GM19239 (cell line): ENCODE measurements at regions not wholly inside any gene's neighbourhood (a gene's known extent, or its start where the extent isn't known, plus 50 kb on each side); places are given as distances from the start of the nearest gene placed in this dataset.

Experiments used
- DNase-seq: peaks from one replicate; pipeline ENCODE4 v3.0.0; 2011; ENCODE audit warnings: low spot score; ENCODE audit not compliant: insufficient read length
- FAIRE-seq: peaks from 2 replicates; lab custom pipeline; 2011; peaks lifted over from hg19 to GRCh38; lab: Jason Lieb, UNC

DNA sequence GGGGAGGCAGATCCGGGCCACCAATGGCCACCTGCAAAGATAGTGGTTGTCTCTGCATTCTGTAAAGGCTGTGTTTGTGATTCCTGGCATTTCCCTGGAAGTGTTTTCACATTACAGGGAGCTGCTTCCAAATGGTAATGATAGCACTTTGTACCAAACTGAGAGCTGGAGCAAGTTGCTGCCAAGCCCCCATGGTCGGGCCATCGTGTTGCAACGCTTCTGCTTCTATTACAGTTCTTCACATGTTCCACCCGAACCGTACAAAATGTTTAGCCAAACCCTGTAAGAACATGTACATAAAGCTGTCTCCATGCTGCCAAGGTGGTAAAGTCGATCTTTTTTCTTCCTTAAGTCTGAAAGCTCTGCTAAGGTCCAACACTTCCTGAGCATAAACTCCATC is 397.7 kb upstream of the NFE2L3 start:
- FAIRE-seq: no peak
- no peak for DNase-seq

DNA sequence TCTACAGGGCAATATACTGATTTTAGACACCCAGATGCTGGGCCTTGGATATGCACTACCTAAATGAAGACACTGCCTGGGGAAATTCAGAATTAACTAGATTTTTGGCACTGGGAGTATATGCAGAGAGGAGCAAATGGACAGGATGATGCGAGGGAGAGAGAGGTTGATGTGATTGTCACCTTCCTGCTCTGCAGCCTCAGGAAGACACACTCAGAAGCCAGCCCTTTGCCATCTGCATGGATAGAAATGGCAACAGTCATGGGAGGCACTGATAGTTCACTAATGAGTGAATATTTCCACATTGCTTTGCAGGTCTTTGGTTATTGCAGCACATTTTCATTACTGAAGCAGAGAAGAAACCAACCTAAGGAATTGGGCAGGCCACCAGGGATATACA is 397.2 kb upstream of the NFE2L3 start:
- no peak for FAIRE-seq

DNA sequence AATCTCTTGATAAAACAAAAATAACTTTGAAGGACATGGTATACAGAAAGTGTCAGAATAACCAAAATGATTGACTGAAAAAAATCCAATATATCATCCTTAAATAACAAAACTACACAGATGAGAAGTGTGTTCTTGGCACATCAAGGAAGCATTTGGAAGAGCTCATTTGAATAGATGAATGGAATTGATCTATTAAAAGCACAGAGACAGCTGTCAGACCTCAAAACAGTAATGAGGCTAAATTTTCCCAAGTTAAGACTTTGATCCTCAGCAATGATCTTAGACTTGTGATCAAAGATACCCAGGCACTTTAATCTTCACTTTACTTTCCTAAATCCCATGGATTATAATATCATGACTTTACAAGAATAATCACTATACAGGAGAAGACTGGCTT is 395.4 kb upstream of the NFE2L3 start:
- FAIRE-seq (no peak), DNase-seq (no peak)

More for the DNA sequence above, 397.2 kb upstream of the NFE2L3 start:
- no peak for DNase-seq

DNA sequence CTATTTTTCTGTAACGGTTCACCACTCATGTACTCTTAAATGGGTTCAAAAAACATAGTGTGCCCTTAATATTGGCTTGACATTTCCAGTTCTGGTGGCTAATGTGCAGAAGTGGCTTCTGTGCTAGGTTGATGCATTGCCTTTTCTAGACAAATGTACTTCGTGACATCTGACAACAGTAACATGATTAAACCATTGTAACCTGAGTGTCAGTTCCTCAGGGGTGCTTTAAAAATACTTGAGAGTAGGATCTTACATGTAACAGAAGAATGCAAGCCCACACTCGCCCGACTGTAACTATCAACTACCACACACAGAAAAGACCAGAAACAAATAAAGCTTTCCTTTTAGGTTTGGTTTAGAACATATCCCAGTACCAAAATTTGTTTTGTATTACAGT is 393.4 kb upstream of the NFE2L3 start:
- DNase-seq (no peak), FAIRE-seq (no peak)

DNA sequence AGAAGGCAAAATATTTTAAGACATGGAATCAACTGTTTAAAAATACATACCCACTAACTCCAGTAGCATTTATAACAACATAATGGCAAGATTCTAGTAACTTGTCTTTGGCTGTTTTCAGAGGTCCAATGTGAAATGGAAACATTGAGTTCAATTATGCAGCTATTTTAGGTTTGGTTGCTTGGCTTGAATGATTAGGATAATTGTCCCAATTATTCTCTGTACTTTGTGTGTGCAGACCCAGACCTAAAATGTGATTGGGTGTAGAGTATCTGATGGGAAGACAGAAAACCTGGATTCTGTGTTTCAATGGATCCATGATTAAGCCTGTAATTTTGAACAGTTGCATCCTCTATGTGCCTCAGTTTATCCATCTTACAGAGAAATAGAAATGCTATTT is 392.7 kb upstream of the NFE2L3 start:
- DNase-seq: no peak
- no peak for FAIRE-seq

DNA sequence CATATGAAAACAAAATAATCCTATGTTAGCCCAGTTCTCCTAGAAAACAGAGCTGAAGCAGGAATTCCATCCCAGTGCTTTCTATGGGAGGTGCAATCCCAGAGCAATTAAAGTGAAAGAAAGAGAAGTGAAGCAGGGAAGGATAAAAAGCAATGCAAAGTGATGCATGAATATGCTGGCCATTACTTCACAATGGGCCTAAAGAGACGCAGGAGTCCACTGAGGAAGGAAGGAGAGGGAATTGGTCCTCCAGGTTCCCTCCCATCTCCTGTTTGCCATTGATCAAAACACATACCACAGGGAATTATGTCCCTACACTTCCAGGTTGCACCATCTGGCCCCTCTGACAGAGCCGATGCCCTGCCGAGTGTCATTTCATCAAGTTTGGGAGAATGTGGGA is 392.2 kb upstream of the NFE2L3 start:
- DNase-seq (no peak), FAIRE-seq (no peak)

DNA sequence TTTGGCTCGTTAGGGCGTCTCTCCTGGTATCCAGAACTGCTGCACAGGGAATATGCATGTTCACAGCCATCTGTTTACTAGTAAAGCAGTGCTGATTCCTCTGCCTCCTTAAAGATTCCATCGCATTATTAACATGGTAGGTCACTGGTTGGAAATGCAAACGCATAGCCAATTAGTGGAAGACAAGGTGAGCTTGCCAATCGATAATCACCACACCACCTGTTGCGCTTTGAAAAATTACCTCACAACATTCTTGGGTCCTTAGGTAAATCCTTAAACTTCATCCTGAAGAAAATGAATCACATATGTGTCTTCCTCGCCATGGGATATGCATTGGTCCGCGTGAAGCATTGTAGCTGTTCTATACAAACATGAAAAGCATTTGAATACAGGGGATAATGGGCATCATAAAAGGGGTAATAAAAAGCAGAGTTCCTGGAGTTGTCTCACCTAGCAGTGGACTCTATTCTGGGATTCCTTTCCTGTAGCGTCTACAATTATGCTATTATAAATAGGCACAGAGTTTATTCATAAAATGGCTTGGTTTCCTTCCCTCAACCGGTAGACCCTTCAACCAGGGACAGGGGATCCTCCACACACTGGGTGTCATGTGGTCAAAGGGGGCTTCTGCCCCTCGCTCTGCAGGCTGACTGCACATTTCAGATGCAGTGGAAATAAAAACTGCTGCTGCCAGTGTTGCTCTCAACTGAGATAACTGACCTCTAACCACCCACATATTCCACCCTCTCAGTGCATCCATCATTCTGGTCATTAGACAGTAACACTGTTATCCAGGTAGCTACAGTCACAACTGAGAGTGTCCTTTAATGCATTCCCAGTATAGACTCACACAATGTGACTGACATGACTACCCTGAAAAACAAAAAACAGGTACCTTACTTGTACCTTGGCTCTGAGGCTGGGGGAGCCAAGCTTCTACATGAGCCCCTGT is 389.2 kb upstream of the NFE2L3 start:
- DNase-seq: no peak
- no peak for FAIRE-seq

DNA sequence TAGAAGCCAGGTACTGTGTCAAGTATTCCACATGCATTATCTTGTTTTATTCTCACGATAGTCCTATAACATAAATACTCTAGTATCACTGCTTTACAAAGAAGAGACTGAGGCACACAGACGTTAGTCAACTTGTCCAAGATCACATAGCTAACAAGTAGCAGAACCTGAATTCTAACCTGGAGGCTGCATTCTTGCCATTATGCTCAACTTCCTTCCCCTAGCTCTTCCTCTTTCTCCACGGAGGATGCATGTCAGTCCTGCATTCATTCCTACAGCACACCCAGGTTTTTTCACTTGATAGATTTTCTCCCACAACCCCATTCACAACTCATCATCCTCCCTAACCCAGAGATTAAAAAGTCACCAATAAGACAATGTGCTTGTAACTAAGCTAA is 388.5 kb upstream of the NFE2L3 start:
- DNase-seq (no peak), FAIRE-seq (no peak)

DNA sequence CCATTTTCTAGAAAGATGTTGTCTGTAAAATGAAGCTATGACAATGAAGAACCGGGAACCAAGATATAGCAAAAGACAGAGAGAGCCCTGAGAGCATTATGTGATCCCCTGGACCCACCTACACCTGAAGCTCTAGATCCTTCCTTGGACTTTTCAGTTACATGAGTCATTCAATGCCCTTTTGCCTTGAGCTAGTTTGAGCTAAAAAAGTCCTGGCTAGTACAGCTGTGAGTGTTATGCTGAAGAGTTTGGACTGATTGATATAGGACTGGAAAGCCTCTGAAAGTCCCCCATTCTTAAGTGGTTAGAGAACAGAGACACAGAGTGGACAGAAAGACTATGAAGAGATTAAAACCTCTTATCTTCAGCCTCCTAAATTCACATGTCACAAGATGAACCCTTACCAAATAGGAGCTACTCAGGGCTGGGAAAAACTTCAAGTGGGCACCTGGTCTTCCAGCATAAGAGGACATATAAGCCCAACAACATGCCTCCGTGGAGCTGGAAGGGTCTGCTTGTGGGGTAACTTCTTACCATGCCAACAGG is 386.8 kb upstream of the NFE2L3 start:
- FAIRE-seq (no peak), DNase-seq (no peak)

DNA sequence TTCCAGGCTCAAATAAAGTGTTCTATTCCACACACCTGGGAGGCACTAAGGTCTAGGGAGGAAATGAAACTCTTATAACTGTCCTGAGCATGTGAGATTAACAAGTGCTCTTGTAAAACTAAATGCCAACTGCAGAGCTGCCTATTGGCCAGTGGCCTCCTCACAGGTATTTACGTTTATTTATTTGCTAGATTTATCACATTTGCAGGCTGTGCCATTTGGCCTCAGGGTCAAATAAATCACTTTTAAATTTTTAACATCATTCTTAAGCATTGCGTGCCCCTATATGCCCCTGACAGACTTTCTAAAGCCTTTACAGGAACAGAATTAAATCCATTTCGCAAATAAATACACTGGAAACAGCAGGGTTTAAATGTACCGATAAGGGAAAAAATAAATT is 381.8 kb upstream of the NFE2L3 start:
- DNase-seq: no peak
- FAIRE-seq: no peak

DNA sequence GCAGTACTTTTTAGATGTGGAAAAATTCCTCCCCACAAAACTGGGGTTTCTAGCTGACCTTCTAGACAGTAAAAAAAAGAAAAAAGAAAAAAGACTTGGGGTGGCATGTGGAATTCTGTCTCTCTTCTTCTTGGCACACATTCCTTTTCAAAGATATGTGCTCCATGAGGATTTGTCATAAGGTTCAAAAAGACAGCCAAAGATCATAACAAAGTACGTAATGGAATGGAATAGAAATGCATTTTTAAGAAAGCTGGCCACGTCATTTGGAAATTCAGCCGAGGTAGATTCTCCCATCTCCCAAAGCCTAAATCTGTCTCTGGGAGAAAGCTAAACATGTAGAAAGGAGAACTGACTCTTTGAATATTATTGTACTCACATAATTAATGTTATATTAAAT is 381.3 kb upstream of the NFE2L3 start:
- FAIRE-seq: no peak
- DNase-seq: no peak

DNA sequence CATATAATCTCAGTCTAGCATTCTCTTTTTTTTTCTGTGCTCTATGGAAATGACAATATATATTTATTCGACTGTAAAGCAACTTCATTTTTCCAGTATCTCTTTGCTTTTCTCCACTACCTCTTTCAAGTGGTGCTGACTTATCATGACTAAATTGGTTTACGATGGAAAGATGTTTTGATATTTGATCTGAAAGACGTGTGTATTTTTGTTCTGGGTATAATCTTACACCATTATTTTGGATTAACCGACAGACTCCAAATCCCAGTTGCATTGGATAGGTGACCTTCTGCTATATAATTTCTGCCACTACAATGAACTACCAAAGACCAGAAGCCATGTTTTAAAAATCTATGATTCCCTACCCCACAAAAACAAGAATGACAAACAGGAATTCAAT is 380.5 kb upstream of the NFE2L3 start:
- no peak for FAIRE-seq
- no peak for DNase-seq

DNA sequence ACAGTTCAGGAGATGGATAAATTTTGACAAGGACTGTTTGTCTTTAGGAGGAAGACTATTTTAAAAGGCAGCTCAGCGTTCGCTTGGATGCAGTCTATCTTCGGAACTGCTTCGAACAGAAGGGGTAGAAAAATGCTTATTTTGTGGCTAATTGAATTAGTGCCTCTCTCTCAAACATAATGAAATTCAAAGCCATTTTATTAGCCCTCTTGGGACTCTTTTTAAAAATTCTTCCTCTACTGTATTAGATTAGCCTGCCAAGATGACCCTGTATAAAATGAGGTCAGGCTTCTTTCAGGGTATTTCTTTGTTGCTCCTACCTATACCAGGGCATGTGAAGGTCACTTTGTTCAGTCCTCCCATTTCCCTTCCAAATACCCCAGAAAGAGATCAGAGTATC is 379.2 kb upstream of the NFE2L3 start:
- FAIRE-seq: no peak
- no peak for DNase-seq

DNA sequence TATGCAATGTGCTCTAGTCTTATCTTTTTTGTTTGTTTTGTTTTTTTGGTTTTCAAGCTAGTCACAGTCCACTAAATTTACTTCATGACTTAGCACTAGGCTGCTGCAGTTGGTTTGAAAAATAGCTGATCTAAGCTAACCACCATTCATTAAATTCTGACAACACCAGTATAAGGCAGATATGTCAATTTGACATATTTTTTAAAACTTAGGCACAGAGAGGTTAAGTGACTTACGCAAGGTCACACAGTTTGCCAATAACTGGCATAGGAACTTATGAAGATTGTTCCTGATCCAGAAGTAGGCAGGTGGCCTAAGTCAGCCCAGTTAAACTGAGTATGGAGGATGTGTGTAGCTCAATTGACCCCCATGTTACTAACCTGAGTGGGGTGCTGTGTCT is 377.3 kb upstream of the NFE2L3 start:
- DNase-seq (no peak), FAIRE-seq (no peak)

DNA sequence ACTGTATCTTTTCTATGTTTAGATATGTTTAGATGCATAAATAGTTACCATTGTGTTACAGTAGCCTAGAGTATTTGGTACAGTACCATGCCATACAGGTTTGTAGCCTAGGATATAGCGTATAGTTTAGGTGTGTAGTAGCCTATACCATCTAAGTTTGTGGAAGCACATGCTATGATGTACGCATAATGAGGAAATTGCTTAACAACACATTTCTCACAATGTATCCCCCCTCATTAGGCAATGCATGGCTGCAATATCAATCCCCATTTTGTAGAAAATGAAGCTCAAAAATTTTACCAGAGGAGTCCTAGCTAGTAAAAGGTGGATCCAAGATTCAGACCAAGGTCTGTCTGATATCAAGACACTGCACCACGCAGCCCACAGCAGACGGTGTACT is 376.4 kb upstream of the NFE2L3 start:
- DNase-seq: no peak
- FAIRE-seq: no peak

DNA sequence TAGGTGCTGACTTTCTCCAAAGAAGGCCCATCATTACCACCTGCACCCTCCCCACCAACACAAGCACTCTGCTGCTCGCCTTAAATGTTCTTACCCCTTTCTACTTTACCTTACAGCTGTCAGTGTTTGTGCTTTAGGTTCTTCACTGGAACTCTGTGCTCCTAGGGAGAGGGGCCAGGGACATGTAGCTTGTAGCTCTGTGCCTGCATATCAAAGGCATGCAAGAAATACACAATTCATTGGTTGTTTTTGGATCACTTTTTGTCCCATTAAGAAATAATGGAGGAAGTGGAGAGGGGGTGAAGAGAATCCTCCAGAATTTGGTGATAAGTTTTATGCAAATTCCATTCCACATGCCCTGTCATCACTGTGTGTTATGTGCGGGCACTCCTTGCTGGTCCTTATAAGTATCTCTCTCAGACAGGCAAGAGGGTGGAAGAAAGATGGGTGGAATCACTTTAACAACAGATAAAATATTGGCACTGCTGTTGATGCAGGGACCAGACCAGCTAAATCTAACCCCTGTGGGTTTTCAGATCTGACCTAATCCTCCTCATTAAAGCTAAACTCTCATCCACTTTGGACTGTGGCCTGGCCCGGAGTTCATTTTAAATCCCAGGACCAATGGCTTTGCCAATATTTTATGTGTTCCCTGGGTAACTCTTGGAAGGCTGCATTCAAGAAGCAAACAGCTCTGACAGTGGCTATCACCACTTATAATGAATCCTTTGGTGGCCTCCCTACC is 375.8 kb upstream of the NFE2L3 start:
- FAIRE-seq (no peak), DNase-seq (no peak)

DNA sequence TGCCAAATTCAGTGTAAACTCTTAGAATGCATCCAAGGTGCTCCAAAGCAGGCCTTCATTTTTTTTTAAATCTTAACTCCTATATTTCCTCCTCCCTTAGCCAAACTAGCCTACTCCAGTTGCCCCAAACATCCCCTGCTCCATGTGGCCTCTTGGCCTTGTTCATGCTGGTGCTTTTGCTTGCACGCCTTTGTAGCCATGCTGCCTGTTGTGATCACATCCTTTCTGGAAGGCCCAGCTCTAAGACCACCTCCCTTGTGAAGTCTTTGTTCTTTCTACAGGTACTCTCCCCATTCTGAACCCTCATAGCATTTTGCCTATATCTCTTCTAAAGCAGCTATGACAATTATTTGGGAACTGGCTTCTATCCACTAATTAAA is 375.3 kb upstream of the NFE2L3 start:
- DNase-seq (no peak), FAIRE-seq (no peak)

DNA sequence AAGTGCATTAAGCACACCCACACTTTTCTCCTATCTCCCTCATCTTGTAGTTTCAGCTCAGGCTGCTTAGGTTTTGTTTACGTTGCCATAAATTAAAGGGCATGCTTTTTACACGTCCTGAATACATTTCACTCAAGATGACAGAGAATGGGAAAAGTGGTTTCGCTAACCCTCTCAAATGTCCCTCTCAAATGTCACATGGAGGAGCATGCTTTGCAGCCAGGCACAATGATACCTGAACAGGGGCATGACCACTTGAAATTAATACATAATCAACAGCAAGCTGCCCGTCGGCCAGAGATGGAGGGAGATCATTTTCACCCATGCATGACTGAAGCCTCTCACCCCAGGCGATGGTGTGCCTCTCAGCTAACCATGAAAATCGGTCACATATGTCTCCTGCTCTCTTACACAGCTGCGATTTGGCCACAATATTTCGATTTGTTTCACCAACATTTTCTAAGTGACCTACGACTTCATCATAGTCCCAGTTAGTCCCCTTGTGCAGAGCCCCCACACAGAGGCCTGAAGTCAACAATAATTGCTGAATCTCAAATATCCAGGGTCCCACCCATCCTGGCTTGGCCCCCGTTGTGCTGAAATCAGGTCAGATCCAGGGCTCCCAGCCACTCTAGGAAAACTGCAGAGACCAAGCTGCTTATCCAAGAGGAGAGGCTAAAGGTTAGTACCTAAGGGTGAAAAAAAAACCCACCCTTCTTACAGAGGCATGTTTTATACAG is 373.9 kb upstream of the NFE2L3 start:
- FAIRE-seq: no peak
- no peak for DNase-seq

DNA sequence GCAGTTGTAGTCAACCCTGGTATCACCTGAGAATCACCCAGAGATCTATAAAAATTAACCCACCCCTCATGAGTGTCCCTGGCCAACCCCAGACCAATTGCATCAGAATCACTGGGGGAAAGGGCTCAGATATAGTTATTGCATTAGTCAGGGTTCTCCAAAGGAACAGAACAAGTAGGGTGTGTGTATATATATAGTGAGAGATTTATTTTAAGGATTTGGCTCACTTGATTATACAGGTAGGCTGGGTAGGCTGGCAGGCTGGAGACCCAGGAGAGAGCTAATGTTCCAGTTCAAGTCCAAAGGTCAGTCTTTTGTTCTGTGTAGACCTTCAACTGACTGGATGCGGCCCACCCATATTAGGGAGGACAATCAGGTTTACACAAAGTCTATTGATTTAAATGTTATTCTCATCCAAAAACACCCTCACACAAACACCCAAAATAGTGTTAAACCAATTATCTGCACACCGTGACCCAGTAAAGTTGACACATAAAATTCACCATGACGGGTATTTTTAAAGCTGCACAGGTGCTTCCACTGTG is 372.9 kb upstream of the NFE2L3 start:
- DNase-seq: no peak
- no peak for FAIRE-seq

DNA sequence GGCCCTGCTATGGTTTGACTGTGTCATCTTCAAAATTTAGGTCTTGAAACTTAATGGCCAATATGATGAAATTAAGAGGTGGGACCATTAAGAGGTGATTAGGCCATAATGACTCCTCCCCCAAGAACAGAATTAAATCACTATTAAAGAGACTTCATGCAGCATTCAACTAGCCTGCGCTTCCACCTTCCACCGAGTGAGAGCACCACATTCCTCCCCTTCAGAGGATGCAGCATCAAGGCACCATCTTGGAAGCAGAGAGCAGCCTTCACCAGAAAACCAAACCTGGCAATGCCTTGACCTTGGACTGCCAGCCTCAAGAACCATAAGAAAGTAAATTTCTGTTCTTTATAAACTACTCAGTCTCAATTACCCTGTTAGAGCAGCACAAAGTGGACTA is 371.1 kb upstream of the NFE2L3 start:
- FAIRE-seq (no peak), DNase-seq (no peak)
